ENCODE measurements at regions not wholly inside any gene's neighbourhood (a gene's known extent, or its start where the extent isn't known, plus 50 kb on each side); places are given as distances from the start of the nearest gene placed in this dataset.
A peak's percentile ranks its signal among the peaks of the same experiment; 100 is the strongest.

GRCh38 chr3:193848547-193848946 lies 255.5 kb downstream of the OPA1 start:
- DNase-seq (ENCODE audit: low spot score) = no peak

DNA sequence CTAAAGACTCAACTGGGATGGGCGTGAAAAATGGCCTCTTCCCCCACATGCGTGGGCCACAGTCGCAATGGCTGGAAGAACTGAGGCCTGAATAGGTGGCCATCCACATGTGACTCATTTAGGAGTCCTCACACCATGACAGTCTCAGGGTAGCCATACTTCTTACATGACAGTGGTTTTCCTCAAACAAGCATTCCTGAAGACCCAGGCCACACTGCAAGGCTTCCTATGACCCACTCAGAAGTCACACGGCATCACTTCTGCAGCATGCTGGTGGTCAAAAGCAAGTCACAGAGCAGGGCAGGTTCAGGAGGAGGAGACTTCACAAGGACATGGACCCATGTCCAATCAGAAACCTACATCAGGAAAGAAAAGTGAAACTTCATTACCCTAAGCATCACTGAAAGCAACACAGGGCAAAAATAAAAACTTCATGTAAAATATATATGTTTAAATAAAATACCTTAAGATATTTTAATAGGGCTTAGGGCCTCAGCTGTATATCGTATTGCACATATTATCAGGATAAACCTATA lies 257.1 kb downstream of the OPA1 start:
- no peak for DNase-seq (ENCODE audit: low spot score)

- no peak for DNase-seq (ENCODE audit: low spot score)
Observed at GRCh38 chr3:193851428-193851847, 258.4 kb downstream of the OPA1 start.

GRCh38 chr3:193851941-193852674 lies 259.1 kb downstream of the OPA1 start:
- DNase-seq (ENCODE audit: low spot score) = peak; percentile 61

- no peak for DNase-seq (ENCODE audit: low spot score)
Observed at GRCh38 chr3:193852901-193853300, 259.9 kb downstream of the OPA1 start.

GRCh38 chr3:193853511-193854219 lies 260.7 kb downstream of the OPA1 start:
- no peak for DNase-seq (ENCODE audit: low spot score)

DNA sequence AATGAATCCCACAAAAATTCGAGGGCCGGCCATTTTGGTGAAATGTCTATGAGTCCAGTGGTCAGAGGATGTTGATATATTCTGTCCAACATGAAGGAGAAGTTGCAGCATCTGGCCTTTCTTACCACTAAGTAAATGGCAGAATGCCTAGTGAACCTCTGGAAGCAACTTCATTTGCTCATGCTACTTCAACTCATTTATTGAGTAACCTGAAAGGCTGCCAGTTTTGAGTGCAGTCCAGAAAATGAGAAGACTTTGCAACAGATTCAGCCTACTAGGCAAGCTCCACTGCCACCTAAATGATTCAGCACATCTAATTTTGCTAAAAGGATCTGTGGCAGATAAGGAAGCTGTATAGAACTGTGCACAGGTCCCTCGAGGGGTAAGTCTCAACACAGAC lies 265.0 kb downstream of the OPA1 start:
- no peak for DNase-seq (ENCODE audit: low spot score)

DNA sequence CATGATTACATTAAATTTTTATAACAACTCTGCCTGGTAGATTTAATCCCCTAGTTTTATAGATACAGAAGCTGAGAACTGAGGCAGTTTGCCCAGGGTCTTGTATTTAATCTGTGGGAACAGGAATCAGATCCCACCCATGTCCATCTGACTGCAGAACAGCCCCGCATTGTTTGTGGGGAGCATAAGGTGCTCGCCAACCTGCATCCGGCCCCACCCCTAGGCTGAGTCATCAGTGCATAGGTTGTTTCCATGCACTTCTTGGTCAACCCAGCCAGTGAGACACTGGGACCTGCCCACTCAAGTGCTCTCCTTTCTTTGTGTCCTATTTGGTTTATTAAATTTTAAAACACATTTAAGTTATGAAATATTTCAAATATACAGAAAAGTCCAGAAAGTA lies 266.2 kb downstream of the OPA1 start:
- DNase-seq (ENCODE audit: low spot score) = no peak

DNA sequence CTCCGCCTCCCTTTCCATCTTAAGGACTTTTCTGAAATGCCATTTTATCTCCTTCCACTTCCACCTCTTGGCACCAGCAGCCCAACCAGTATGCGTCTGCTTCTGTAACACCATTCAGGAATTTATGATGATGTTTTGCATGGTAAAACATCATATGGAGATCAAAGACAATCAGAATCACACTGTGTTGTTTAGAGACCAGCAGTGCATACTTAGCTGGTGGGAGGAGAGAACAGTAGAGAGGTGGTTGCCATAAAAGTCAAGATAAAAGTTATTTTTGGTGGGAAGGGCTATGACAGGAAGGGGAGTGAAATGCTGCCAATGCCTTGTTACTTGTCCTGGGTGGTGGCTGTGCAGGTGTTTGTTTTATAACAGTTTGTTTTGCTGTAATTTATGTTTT lies 268.0 kb downstream of the OPA1 start:
- DNase-seq (ENCODE audit: low spot score) = no peak

DNA sequence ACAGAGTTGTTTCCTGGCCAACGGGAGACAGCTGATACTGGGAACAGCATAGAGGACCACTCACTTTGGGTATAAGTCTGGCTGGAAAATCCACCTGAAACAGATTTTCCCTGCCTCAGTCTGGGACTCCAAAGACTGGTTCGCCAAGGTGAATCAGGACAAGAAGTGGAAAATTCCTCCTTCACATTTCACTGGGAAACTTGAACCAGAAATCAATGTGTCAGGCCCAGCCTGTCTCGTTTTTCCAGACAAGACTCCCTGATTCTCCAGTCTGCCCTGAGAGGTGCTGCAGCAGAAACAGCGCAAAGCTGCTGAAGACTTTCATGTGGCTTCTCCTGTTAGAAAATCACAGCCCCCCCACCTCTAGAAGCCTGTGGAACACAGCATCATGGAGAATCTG lies 269.8 kb downstream of the OPA1 start:
- no peak for DNase-seq (ENCODE audit: low spot score)

DNA sequence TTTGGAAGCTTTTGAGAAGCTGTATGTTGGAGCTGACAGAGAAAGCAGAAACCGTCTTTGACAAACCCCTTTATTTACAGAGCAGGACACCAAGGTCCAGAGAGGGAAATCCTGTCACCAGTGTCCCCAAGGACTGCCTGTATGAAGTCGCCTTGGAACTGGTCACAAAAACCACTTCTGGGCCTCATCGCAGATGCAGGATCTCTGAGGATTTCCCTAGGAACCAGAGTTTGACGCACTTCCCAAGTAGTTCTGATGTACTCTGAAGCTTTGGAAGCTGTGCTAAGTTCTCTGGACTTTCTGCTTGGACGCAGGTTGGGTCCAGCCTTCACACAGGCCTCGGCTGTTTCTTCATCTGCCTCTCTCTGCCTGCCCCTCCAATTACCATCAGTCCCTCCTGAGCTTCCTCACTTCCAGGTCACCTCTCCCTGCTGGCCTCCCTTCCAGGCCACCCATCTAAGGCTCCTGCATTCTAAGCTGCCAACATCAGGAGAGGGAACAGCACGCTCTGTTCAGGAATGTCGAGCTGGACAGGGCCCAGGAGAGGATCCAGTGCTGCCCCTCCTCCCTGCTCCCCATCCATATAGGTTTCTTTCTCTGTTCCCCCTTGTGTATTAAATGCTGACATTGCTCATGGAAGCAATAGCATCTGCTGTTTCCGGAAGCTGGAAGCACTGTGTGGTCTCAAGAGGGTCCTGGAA lies 270.8 kb downstream of the OPA1 start:
- DNase-seq (ENCODE audit: low spot score) = no peak

- DNase-seq (ENCODE audit: low spot score) = no peak
Observed at GRCh38 chr3:193865339-193865738, 270.6 kb upstream of the HES1 start.

GRCh38 chr3:193865896-193866480 lies 270.0 kb upstream of the HES1 start:
- no peak for DNase-seq (ENCODE audit: low spot score)

- DNase-seq (ENCODE audit: low spot score) = no peak
Observed at GRCh38 chr3:193868590-193868989, 267.4 kb upstream of the HES1 start.

DNA sequence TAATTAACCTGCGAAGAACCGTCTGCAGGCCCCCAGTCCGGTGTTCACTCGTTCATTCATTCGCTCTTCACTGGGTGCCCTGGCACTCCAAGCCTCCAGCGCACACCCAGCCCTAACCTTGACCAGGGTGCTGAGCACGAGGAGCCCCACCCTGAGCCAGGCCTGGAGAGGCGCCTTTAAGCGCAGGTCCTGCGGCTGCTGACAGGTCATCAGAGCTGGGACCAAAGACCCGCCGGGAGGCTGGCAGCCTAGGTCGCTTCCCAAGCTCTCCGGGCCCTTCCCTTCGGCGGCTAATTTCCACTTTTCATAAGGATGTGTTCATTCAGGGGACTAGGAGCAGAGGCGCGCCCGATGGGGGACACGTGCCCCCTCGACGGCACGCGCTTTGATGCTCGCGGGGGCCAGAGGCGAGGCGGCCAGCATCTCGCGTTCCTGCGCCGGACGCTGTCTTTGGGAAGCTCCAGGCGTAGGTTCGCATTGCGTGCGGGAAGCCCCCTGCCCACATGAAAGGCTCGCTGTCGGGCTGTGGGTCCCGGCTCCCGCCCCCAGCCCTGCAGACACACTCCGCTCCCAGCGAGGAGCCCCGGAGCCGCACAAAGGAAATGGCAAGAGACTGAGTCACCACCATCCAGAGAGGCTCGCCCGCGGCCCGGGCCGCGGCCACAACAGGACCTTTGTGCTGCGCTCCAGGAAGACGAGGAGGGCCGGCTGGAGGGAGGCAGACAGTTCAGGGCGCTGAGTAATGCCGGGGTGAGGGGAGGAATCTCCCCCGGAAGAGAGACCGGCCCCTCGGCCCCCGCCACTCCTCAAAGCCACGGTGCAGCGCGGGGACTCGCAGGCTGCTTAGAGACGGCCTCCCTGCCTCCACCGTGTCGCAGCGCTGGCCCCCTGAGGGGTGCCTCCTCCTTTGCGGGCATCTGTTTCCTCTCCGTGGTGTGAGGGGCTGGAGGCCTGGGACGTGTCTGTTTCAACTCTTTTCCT lies 266.4 kb upstream of the HES1 start:
- peak; percentile 84 for DNase-seq (ENCODE audit: low spot score)

DNA sequence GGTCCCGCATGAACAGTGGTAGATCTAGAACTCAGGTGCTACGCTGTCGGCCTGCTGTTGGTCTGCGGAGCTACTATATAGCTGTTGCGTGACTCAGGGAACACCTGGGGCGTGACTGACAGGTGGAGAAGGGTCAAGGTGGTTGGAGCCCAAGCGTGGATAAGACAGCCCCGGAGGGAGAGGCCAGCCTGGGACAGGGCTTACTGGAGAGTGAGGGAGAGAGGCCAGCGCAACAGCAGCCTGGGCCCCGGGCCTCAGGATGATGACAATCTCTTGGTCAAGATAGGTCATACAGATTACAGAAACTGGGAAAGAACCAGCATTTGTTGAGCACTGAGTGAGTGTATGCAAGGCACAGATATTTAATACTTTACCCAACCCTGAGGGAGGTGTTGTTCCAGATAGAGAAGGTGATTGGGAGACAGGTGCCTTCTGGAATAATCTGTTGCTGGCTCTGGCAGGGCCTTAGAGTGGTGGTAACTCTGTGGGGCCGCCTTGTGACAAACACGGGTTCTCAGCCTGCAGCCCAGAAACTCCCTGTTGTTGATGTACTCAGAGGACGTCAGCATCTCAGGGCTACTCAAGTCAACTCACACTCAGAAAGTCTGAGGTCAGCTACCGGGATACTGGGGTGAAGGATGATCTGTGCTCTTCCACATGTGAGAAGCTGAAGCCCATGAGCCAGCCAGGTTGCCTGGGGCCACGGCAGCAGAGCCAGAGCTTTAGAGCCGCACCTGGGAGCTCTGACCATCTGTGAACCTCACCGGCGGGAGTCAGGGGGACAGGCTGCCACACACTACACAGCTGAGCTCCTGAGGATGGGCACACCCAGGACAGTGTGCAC lies 265.4 kb upstream of the HES1 start:
- no peak for DNase-seq (ENCODE audit: low spot score)

GRCh38 chr3:193871220-193871485 lies 264.8 kb upstream of the HES1 start:
- no peak for DNase-seq (ENCODE audit: low spot score)

DNA sequence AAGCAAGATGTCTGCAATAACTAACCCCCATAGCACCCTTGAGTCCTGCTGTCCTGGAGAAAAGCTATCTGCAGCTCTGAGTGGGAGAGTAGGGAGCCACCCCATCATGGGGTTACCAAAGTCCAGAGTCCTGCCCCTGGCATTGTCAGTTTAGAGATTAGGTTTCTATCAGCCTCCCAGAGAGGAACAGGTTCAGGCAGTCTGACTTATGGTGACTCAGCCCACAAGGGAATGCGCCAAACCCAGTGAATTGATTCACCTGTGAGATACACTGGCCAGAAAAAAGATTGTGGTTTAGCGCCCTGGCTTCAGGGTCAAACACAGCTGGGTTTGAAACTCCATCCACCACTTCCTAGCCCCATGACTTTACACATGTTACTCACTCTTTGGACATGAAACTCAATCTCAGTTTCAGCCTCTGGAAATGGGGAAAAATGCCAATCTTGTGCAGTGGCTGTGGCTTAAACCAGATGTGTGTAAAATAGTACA lies 263.6 kb upstream of the HES1 start:
- DNase-seq (ENCODE audit: low spot score) = no peak

DNA sequence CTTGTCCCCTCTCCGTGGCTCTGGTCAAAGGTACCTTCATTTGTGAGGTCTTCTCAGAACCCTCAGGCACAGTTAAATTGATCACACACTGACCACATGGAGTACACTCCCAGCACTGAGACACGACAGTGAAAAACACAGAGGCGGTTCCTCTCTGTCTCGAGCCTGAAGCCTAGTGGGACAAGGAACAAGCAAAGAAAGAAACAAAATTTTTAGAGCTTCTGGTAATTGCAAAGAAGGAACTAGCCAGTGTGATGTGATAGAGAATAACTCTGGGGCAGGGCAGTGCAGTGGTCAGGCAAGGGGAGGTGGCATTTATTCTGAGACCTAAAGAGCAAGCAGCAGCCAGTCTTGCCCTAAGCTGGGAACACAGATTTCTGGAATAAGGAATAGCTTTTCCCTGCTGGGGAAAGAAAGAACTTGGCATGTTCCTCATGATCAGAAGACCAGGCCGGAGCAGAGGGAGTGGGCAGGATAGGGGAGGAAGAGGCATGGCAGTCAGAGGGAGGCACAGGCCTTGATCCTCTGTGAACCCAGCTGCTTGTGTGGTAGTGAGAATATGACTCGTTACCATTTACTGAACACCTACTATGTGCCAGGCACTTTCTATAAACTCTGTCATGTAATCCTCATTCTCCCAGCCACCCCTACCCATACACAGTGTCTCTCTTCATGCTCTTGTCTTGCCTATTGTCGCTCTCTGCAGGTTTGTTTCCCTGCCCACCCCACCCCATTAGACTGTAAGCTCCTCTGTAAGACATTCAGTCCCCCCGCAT lies 262.3 kb upstream of the HES1 start:
- no peak for DNase-seq (ENCODE audit: low spot score)

- no peak for DNase-seq (ENCODE audit: low spot score)
Observed at GRCh38 chr3:193874512-193874911, 261.4 kb upstream of the HES1 start.
